Mesendoderm (in vitro differentiated cells): ENCODE measurements at regions not wholly inside any gene's neighbourhood (a gene's known extent, or its start where the extent isn't known, plus 50 kb on each side); places are given as distances from the start of the nearest gene placed in this dataset.

Experiments
- DNase-seq: peaks from one replicate; pipeline ENCODE4 v3.0.0; 2013
- H2AK5ac ChIP-seq: 2 replicates; pipeline ENCODE4 v1.6.1; 2013; ENCODE audit warnings: low read length, inconsistent platforms
- H2BK120ac ChIP-seq: 2 replicates; pipeline ENCODE4 v1.6.1; 2013; ENCODE audit warnings: low read depth, mild to moderate bottlenecking, low read length, moderate library complexity, mixed read lengths
- H2BK15ac ChIP-seq: replicated peaks from 2 replicates; pipeline ENCODE4 v1.6.1; 2013; ENCODE audit warnings: low read depth, mild to moderate bottlenecking, moderate library complexity
- H2BK5ac ChIP-seq: 2 replicates; pipeline ENCODE4 v1.6.1; 2013; ENCODE audit warnings: low read length, inconsistent platforms
- H3K18ac ChIP-seq: 2 replicates; pipeline ENCODE4 v1.6.1; 2013; ENCODE audit warnings: mild to moderate bottlenecking, low read length, mixed read lengths
- H3K23ac ChIP-seq: one replicate; pipeline ENCODE4 v1.6.1; 2013; ENCODE audit warnings: low read length
- H3K27ac ChIP-seq: 2 replicates; pipeline ENCODE4 v1.5.1; 2013; ENCODE audit warnings: low read depth, mild to moderate bottlenecking, inconsistent platforms, low read length, moderate library complexity
- H3K27me3 ChIP-seq: 2 replicates; pipeline ENCODE4 v1.6.1; 2013; ENCODE audit warnings: low read length, control low read depth, mild to moderate bottlenecking, inconsistent platforms; ENCODE audit not compliant: insufficient read depth, poor library complexity
- H3K36me3 ChIP-seq: 2 replicates; pipeline ENCODE4 v1.6.1; 2013; ENCODE audit warnings: low read length, inconsistent platforms; ENCODE audit not compliant: control insufficient read depth, insufficient read depth
- H3K4ac ChIP-seq: one replicate; pipeline ENCODE4 v1.6.1; 2013; ENCODE audit warnings: low read depth, mild to moderate bottlenecking, low read length, moderate library complexity
- H3K4me1 ChIP-seq: 2 replicates; pipeline ENCODE4 v1.6.1; 2013; ENCODE audit warnings: low read depth, low read length, inconsistent platforms; ENCODE audit not compliant: control insufficient read depth
- H3K4me2 ChIP-seq: 2 replicates; pipeline ENCODE4 v1.6.1; 2013; ENCODE audit warnings: low read length
- H3K4me3 ChIP-seq: 2 replicates; pipeline ENCODE4 v1.5.1; 2013; ENCODE audit warnings: mild to moderate bottlenecking, low read length
- H3K56ac ChIP-seq: one replicate; pipeline ENCODE4 v1.6.1; 2013; ENCODE audit warnings: low read length
- H3K79me1 ChIP-seq: 2 replicates; pipeline ENCODE4 v1.6.1; 2013; ENCODE audit warnings: low read length, inconsistent platforms
- H3K79me2 ChIP-seq: 2 replicates; pipeline ENCODE4 v1.6.1; 2013; ENCODE audit warnings: mild to moderate bottlenecking, low read length; ENCODE audit not compliant: control insufficient read depth, insufficient read depth
- H3K9ac ChIP-seq: 2 replicates; pipeline ENCODE4 v1.6.1; 2013; ENCODE audit warnings: low read length, inconsistent platforms
- H4K5ac ChIP-seq: one replicate; pipeline ENCODE4 v1.6.1; 2013; ENCODE audit warnings: low read length
- H4K8ac ChIP-seq: one replicate; pipeline ENCODE4 v1.6.1; 2013; ENCODE audit warnings: low read depth, mild to moderate bottlenecking, control low read depth, low read length, moderate library complexity
- WGBS: extraction: QIAGEN DNeasy Blood & Tissue Kit; methylation state at CpG from one replicate; pipeline ENCODE4 v1.1.7; 2013; ENCODE audit warnings: low lambda C conversion rate, missing lambda C conversion rate; ENCODE audit not compliant: insufficient coverage; ENCODE audit errors: extremely low coverage; 5-methylcytosine and 5-hydroxymethylcytosine counted together

GRCh38 chr7:46411236-46411635 is 490.2 kb upstream of the IGFBP3 start:
- H3K56ac ChIP-seq: no peak overlapping the region
- H3K4me1 ChIP-seq: no peaks in the 10 kb centered on the region
- H3K4me3 ChIP-seq: no peak overlapping the region
- H3K23ac ChIP-seq: no peak overlapping the region
- no peak overlapping the region for H2BK5ac ChIP-seq
- H2BK15ac ChIP-seq: no peak overlapping the region
- no peak overlapping the region for H3K4ac ChIP-seq
- H3K79me2 ChIP-seq: no peaks in the 10 kb centered on the region
- no peak overlapping the region for H4K8ac ChIP-seq
- no peak overlapping the region for H4K5ac ChIP-seq
- no peak for DNase-seq
- no peak overlapping the region for H3K27ac ChIP-seq
- no peaks in the 10 kb centered on the region for H3K27me3 ChIP-seq
- H3K4me2 ChIP-seq: no peak overlapping the region
- H3K18ac ChIP-seq: no peak overlapping the region
- H3K36me3 ChIP-seq: no peaks in the 10 kb centered on the region
- H2BK120ac ChIP-seq: no peak overlapping the region
- H2AK5ac ChIP-seq: no peak overlapping the region
- no peak overlapping the region for H3K9ac ChIP-seq
- no peaks in the 10 kb centered on the region for H3K79me1 ChIP-seq

DNA sequence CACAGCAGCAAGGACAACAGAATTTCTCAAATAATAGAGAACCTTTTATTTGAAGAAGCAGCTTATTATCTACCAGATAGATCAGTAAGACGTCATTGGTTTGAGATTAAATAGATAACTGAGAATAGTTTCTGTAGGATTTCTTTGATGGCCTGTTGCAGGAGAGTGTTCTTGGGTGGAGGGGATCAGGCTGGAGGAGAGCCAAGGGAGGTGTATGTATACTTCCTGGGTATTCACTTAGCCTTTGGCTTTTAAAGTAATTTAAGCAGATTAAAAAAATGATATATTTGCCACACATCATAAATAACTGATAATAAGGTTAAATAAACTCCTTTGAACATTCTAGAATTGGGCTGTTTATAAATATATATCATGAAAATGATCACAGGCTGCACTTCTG is 486.1 kb upstream of the IGFBP3 start:
- no peak overlapping the region for H3K4me2 ChIP-seq
- H4K8ac ChIP-seq: no peak overlapping the region
- no peak overlapping the region for H3K9ac ChIP-seq
- no peak overlapping the region for H3K23ac ChIP-seq
- H3K18ac ChIP-seq: no peak overlapping the region
- H2AK5ac ChIP-seq: no peak overlapping the region
- H3K56ac ChIP-seq: no peak overlapping the region
- H2BK5ac ChIP-seq: no peak overlapping the region
- H3K79me1 ChIP-seq: no peaks in the 10 kb centered on the region
- H3K4ac ChIP-seq: no peak overlapping the region
- no peak overlapping the region for H3K27ac ChIP-seq
- H4K5ac ChIP-seq: no peak overlapping the region
- WGBS: no CpG with 5 or more reads among the region's 1 CpG
- H3K4me1 ChIP-seq: no peaks in the 10 kb centered on the region
- no peak overlapping the region for H2BK15ac ChIP-seq
- H3K79me2 ChIP-seq: no peaks in the 10 kb centered on the region
- DNase-seq: no peak
- no peaks in the 10 kb centered on the region for H3K36me3 ChIP-seq
- H3K27me3 ChIP-seq: no peaks in the 10 kb centered on the region
- no peak overlapping the region for H2BK120ac ChIP-seq
- no peak overlapping the region for H3K4me3 ChIP-seq

GRCh38 chr7:46397591-46397990 is 476.5 kb upstream of the IGFBP3 start:
- H3K4me2 ChIP-seq: no peak overlapping the region
- no peak overlapping the region for H3K27ac ChIP-seq
- H3K36me3 ChIP-seq: no peaks in the 10 kb centered on the region
- no peak for DNase-seq
- no peak overlapping the region for H3K56ac ChIP-seq
- WGBS: no CpG with 5 or more reads among the region's 3 CpGs
- H3K9ac ChIP-seq: no peak overlapping the region
- H3K79me2 ChIP-seq: no peaks in the 10 kb centered on the region
- no peaks in the 10 kb centered on the region for H3K27me3 ChIP-seq
- H3K23ac ChIP-seq: no peak overlapping the region
- no peak overlapping the region for H3K4ac ChIP-seq
- no peaks in the 10 kb centered on the region for H3K4me1 ChIP-seq
- no peak overlapping the region for H2BK120ac ChIP-seq
- H3K18ac ChIP-seq: no peak overlapping the region
- H2AK5ac ChIP-seq: no peak overlapping the region
- no peak overlapping the region for H2BK5ac ChIP-seq
- no peak overlapping the region for H2BK15ac ChIP-seq
- no peak overlapping the region for H4K5ac ChIP-seq
- no peak overlapping the region for H3K4me3 ChIP-seq
- no peaks in the 10 kb centered on the region for H3K79me1 ChIP-seq
- no peak overlapping the region for H4K8ac ChIP-seq

GRCh38 chr7:46396481-46396880 is 475.4 kb upstream of the IGFBP3 start:
- H3K23ac ChIP-seq: no peak overlapping the region
- no peaks in the 10 kb centered on the region for H3K79me2 ChIP-seq
- no peaks in the 10 kb centered on the region for H3K79me1 ChIP-seq
- H2BK5ac ChIP-seq: no peak overlapping the region
- no peak overlapping the region for H4K5ac ChIP-seq
- H2BK120ac ChIP-seq: no peak overlapping the region
- no CpG with 5 or more reads among the region's 7 CpGs for WGBS
- H3K27ac ChIP-seq: no peak overlapping the region
- no peak overlapping the region for H3K9ac ChIP-seq
- no peak overlapping the region for H3K4me2 ChIP-seq
- H3K4ac ChIP-seq: no peak overlapping the region
- H3K27me3 ChIP-seq: no peaks in the 10 kb centered on the region
- H2AK5ac ChIP-seq: no peak overlapping the region
- H3K18ac ChIP-seq: no peak overlapping the region
- no peak overlapping the region for H3K4me3 ChIP-seq
- H2BK15ac ChIP-seq: no peak overlapping the region
- H3K56ac ChIP-seq: no peak overlapping the region
- DNase-seq: no peak
- H4K8ac ChIP-seq: no peak overlapping the region
- no peaks in the 10 kb centered on the region for H3K4me1 ChIP-seq
- H3K36me3 ChIP-seq: no peaks in the 10 kb centered on the region

DNA sequence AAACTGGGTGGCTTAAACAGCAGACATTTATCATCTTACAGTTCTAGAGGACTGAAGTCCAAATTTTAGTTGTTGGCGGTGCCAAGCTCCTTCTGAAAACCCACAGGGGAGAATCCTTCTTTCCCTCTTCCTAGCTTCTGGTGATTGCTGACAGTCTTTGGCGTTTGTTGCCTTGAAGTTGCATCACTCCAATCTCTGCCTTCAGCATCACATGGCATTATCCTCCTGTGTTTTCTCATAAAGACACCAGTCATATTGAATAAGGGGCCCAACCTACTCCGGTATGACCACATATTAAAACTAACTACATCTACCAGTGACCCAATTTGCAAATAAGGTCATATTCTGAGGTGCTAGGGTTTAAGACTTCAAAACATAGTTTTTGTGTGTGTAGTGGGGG is 472.1 kb upstream of the IGFBP3 start:
- H3K27me3 ChIP-seq: no peaks in the 10 kb centered on the region
- no peak overlapping the region for H3K4me3 ChIP-seq
- no peaks in the 10 kb centered on the region for H3K79me1 ChIP-seq
- no peak overlapping the region for H3K23ac ChIP-seq
- no peak overlapping the region for H4K8ac ChIP-seq
- H3K4me1 ChIP-seq: no peaks in the 10 kb centered on the region
- H2AK5ac ChIP-seq: no peak overlapping the region
- no peak overlapping the region for H3K4me2 ChIP-seq
- no CpG with 5 or more reads among the region's 3 CpGs for WGBS
- H2BK120ac ChIP-seq: no peak overlapping the region
- no peak overlapping the region for H3K27ac ChIP-seq
- no peak overlapping the region for H2BK5ac ChIP-seq
- no peak overlapping the region for H3K56ac ChIP-seq
- no peak overlapping the region for H4K5ac ChIP-seq
- no peaks in the 10 kb centered on the region for H3K36me3 ChIP-seq
- no peak overlapping the region for H3K9ac ChIP-seq
- H3K79me2 ChIP-seq: no peaks in the 10 kb centered on the region
- H2BK15ac ChIP-seq: no peak overlapping the region
- H3K4ac ChIP-seq: no peak overlapping the region
- no peak for DNase-seq
- no peak overlapping the region for H3K18ac ChIP-seq

- Histone ChIP-seq H3K4me1 (no peaks in the 10 kb centered on the region), H3K18ac (no peak overlapping the region), H4K8ac (no peak overlapping the region), H3K56ac (no peak overlapping the region), H2BK5ac (no peak overlapping the region), H4K5ac (no peak overlapping the region), H3K79me2 (no peaks in the 10 kb centered on the region), H3K9ac (no peak overlapping the region), H2BK120ac (no peak overlapping the region), H3K4me2 (no peak overlapping the region), H3K27me3 (no peaks in the 10 kb centered on the region), H3K23ac (no peak overlapping the region), H3K36me3 (no peaks in the 10 kb centered on the region), H3K27ac (no peak overlapping the region), H3K4me3 (no peak overlapping the region), H3K79me1 (no peaks in the 10 kb centered on the region), H3K4ac (no peak overlapping the region), H2BK15ac (peak overlapping the region; percentile 14), H2AK5ac (no peak overlapping the region)
- peak; percentile 29 for DNase-seq
- no CpG with 5 or more reads among the region's 5 CpGs for WGBS
Observed at GRCh38 chr7:46391231-46392201, 470.4 kb upstream of the IGFBP3 start.
